Activated CD8-positive, alpha-beta T cell treated with anti-CD3 and anti-CD28 coated beads for 36 hours (primary cell): ENCODE measurements at regions not wholly inside any gene's neighbourhood (a gene's known extent, or its start where the extent isn't known, plus 50 kb on each side); places are given as distances from the start of the nearest gene placed in this dataset.

Experiments used
- ATAC-seq: fragments of 200-7000 bp; cut with Tn5 transposase; one replicate; pipeline ENCODE4 v1.10.0; 2021; ENCODE audit warnings: mild to moderate bottlenecking, moderate library complexity
- CTCF ChIA-PET: fragments of 350-600 bp; sonication (Branson Sonifier 250); formaldehyde crosslinking; loops from one replicate; lab custom pipeline; 2021; ENCODE audit warnings: antibody characterized with exemption; lab: Charles Lee
- POLR2A ChIA-PET: fragments of 350-600 bp; sonication (Branson Sonifier 250); formaldehyde crosslinking; loops from one replicate; lab custom pipeline; 2021; ENCODE audit warnings: antibody characterized with exemption; lab: Charles Lee
- DNase-seq: peaks from one replicate; pipeline ENCODE4 v3.0.0-alpha.2; 2020
- H3K27ac Mint-ChIP-seq: one replicate; pipeline ENCODE4 v1.8.0; 2021; ENCODE audit warnings: mild to moderate bottlenecking, mixed read lengths
- H3K27me3 Mint-ChIP-seq: one replicate; pipeline ENCODE4 v1.8.0; 2021; ENCODE audit warnings: mixed read lengths
- H3K36me3 Mint-ChIP-seq: one replicate; pipeline ENCODE4 v1.8.0; 2021; ENCODE audit warnings: low read depth, mixed read lengths
- H3K4me1 Mint-ChIP-seq: one replicate; pipeline ENCODE4 v1.8.0; 2021; ENCODE audit warnings: low read depth, mixed read lengths
- H3K4me3 Mint-ChIP-seq: one replicate; pipeline ENCODE4 v1.8.0; 2021; ENCODE audit warnings: mild to moderate bottlenecking, moderate library complexity, mixed read lengths
- H3K9me3 Mint-ChIP-seq: one replicate; pipeline ENCODE4 v1.8.0; 2021; ENCODE audit warnings: mixed read lengths
- CTCF ChIP-seq: fragments of 200-600 bp; IDR thresholded peaks from one replicate; pipeline ENCODE4 v1.8.0; 2022; ENCODE audit warnings: antibody characterized with exemption, mild to moderate bottlenecking
- intact Hi-C: fragments of 100-400 bp; cut with micrococcal nuclease; formaldehyde crosslinking; loops from one replicate; pipeline ENCODE4 v1.10.0; 2022

- Mint-ChIP-seq H3K4me1 (peaks cover 16% of the 10 kb centered on the region), H3K27ac (peak overlapping the region; percentile 55), H3K4me3 (no peak overlapping the region), H3K36me3 (no peaks in the 10 kb centered on the region), H3K27me3 (peaks cover 2% of the 10 kb centered on the region), H3K9me3 (no peaks in the 10 kb centered on the region)
- DNase-seq = peak; percentile 17
- TF ChIP-seq CTCF = no peak
- ChIA-PET POLR2A (no interaction called here), CTCF (no interaction called here)
- ATAC-seq = peak; percentile 29
- intact Hi-C loops = no loop called here
These were observed 60.1 kb upstream of the PLAC1 start for GRCh38 chrX:134718105-134718965.

- Mint-ChIP-seq H3K27me3 (peaks cover 4% of the 10 kb centered on the region), H3K9me3 (no peaks in the 10 kb centered on the region), H3K4me1 (peaks cover 16% of the 10 kb centered on the region), H3K27ac (peak overlapping the region; percentile 11), H3K4me3 (no peak overlapping the region), H3K36me3 (no peaks in the 10 kb centered on the region)
- TF ChIP-seq CTCF = no peak
- ChIA-PET CTCF (no interaction called here), POLR2A (no interaction called here)
- DNase-seq = peak; percentile 17
- ATAC-seq = peak; percentile 60
- intact Hi-C loops = no loop called here
These were observed 59.4 kb upstream of the PLAC1 start for GRCh38 chrX:134717698-134718097.

GRCh38 chrX:134716620-134717012, 58.3 kb upstream of the PLAC1 start:
- TF ChIP-seq CTCF = no peak
- H3K27ac Mint-ChIP-seq = no peak overlapping the region
- H3K27me3 Mint-ChIP-seq = peaks cover 2% of the 10 kb centered on the region
- CTCF ChIA-PET = no interaction called here
- ATAC-seq (no peak), DNase-seq (no peak)
- H3K36me3 Mint-ChIP-seq = no peaks in the 10 kb centered on the region
- intact Hi-C loops = no loop called here
- no peaks in the 10 kb centered on the region for H3K9me3 Mint-ChIP-seq
- no peak overlapping the region for H3K4me3 Mint-ChIP-seq
- peaks cover 22% of the 10 kb centered on the region for H3K4me1 Mint-ChIP-seq
- POLR2A ChIA-PET = no interaction called here

GRCh38 chrX:134715930-134716619, 57.8 kb upstream of the PLAC1 start:
- ChIA-PET POLR2A (no interaction called here), CTCF (no interaction called here)
- DNase-seq (no peak), ATAC-seq (no peak)
- Mint-ChIP-seq H3K4me1 (peaks cover 22% of the 10 kb centered on the region), H3K4me3 (no peak overlapping the region), H3K36me3 (no peaks in the 10 kb centered on the region), H3K27ac (no peak overlapping the region), H3K27me3 (peaks cover 2% of the 10 kb centered on the region), H3K9me3 (no peaks in the 10 kb centered on the region)
- intact Hi-C loops = no loop called here
- TF ChIP-seq CTCF = no peak

GRCh38 chrX:134714633-134715110, 56.4 kb upstream of the PLAC1 start:
- intact Hi-C loops = no loop called here
- DNase-seq (no peak), ATAC-seq (no peak)
- Mint-ChIP-seq H3K36me3 (no peaks in the 10 kb centered on the region), H3K4me3 (no peak overlapping the region), H3K9me3 (no peaks in the 10 kb centered on the region), H3K27ac (no peak overlapping the region), H3K27me3 (peaks cover 2% of the 10 kb centered on the region), H3K4me1 (peaks cover 21% of the 10 kb centered on the region)
- ChIA-PET CTCF (no interaction called here), POLR2A (no interaction called here)
- TF ChIP-seq CTCF = no peak
